ENCODE measurements at regions not wholly inside any gene's neighbourhood (a gene's known extent, or its start where the extent isn't known, plus 50 kb on each side); places are given as distances from the start of the nearest gene placed in this dataset.

GRCh38 chr13:54004026-54004699 is 975.5 kb downstream of the OLFM4 start:
- TF ChIP-seq CTCF (IDR thresholded peaks at IDR 0.05), result no peak
- TF ChIP-seq POLR2A (IDR thresholded peaks at IDR 0.05), result no peak
- TF ChIP-seq EP300 (IDR thresholded peaks at IDR 0.05), result no peak

Data from tibial nerve (tissue), 4 donors.